NT2/D1 (cell line): ENCODE measurements at regions not wholly inside any gene's neighbourhood (a gene's known extent, or its start where the extent isn't known, plus 50 kb on each side); places are given as distances from the start of the nearest gene placed in this dataset.

Experiments used
- SUZ12 ChIP-seq: IDR thresholded peaks from 2 replicates; pipeline ENCODE4 v1.6.1; 2011; ENCODE audit not compliant: insufficient read length, insufficient read depth; ENCODE audit errors: extremely low read depth
- YY1 ChIP-seq: IDR thresholded peaks from 2 replicates; pipeline ENCODE4 v1.6.1; 2011; ENCODE audit not compliant: insufficient read length, insufficient read depth
- ZNF274 ChIP-seq: IDR thresholded peaks from 2 replicates; pipeline ENCODE4 v1.6.1; 2011; ENCODE audit warnings: mild to moderate bottlenecking, low read depth, low read length

GRCh38 chr2:183339311-183339710, 215.1 kb downstream of the NUP35 start:
- TF ChIP-seq YY1 (no peak), ZNF274 (no peak), SUZ12 (no peak)
